A673 (cell line): ENCODE measurements at regions not wholly inside any gene's neighbourhood (a gene's known extent, or its start where the extent isn't known, plus 50 kb on each side); places are given as distances from the start of the nearest gene placed in this dataset.

Source experiments
- BruUV-seq: library from RNA; stranded (reverse); fragments of 400-500 nt; replicated peaks from 2 replicates; lab custom pipeline; 2021; lab: Mats Ljungman, UMichigan
- CTCF ChIA-PET: fragments of 300-600 bp; sonication (Branson Sonifier 250); formaldehyde crosslinking; loops from one replicate; lab custom pipeline; 2022; ENCODE audit warnings: antibody characterized with exemption; lab: Charles Lee
- POLR2A ChIA-PET: fragments of 300-600 bp; sonication (Branson Sonifier 250); formaldehyde crosslinking; loops from one replicate; lab custom pipeline; 2022; ENCODE audit warnings: antibody characterized with exemption; ENCODE audit not compliant: low non-redundant PET; lab: Charles Lee
- DNase-seq: peaks from one replicate; pipeline ENCODE4 v3.0.0-alpha.2; 2015; ENCODE audit warnings: low spot score
- H3K27ac ChIP-seq: fragments of 200-600 bp; sonication (generic); 2 replicates; pipeline ENCODE4 v1.5.1; 2016; ENCODE audit warnings: mixed run types, low read depth, mild to moderate bottlenecking, mixed read lengths, antibody characterized with exemption, low read length; ENCODE audit not compliant: poor library complexity, severe bottlenecking
- H3K27me3 ChIP-seq: fragments of 200-600 bp; sonication (generic); replicated peaks from 2 replicates; pipeline ENCODE4 v1.6.1; 2017; ENCODE audit warnings: mixed run types, low read depth, mild to moderate bottlenecking, mixed read lengths, antibody characterized with exemption, low read length; ENCODE audit not compliant: insufficient read depth, poor library complexity
- H3K36me3 ChIP-seq: fragments of 200-600 bp; sonication (generic); 2 replicates; pipeline ENCODE4 v1.6.1; 2016; ENCODE audit warnings: mixed run types, mild to moderate bottlenecking, mixed read lengths, antibody characterized with exemption, low read length; ENCODE audit not compliant: insufficient read depth, poor library complexity, severe bottlenecking
- H3K4me1 ChIP-seq: fragments of 200-600 bp; sonication (generic); 2 replicates; pipeline ENCODE4 v1.6.1; 2017; ENCODE audit warnings: mixed run types, mild to moderate bottlenecking, mixed read lengths, antibody characterized with exemption, low read length; ENCODE audit not compliant: insufficient read depth, poor library complexity, severe bottlenecking
- H3K4me3 ChIP-seq: fragments of 200-600 bp; sonication (generic); 2 replicates; pipeline ENCODE4 v1.5.1; 2016; ENCODE audit warnings: low read depth, mixed run types, mild to moderate bottlenecking, mixed read lengths, low read length; ENCODE audit not compliant: poor library complexity, severe bottlenecking
- H3K9me3 ChIP-seq: fragments of 200-600 bp; sonication (generic); 2 replicates; pipeline ENCODE4 v1.6.1; 2016; ENCODE audit warnings: mixed run types, low read depth, mild to moderate bottlenecking, mixed read lengths, antibody characterized with exemption, low read length; ENCODE audit not compliant: poor library complexity, severe bottlenecking
- CTCF ChIP-seq: fragments of 300-800, 200-600 bp; sonication (generic); conservative IDR thresholded peaks from 2 replicates; pipeline ENCODE4 v1.5.1; 2017; ENCODE audit warnings: low read depth, mild to moderate bottlenecking, antibody characterized with exemption, low read length, moderate library complexity, mixed read lengths
- EZH2 ChIP-seq: fragments of 200-600 bp; sonication (generic); IDR thresholded peaks from 2 replicates; pipeline ENCODE4 v1.6.1; 2017; ENCODE audit warnings: borderline replicate concordance, low read depth, mild to moderate bottlenecking, mixed read lengths, antibody characterized with exemption, low read length; ENCODE audit not compliant: poor library complexity, severe bottlenecking
- intact Hi-C: fragments of 100-400 bp; cut with micrococcal nuclease; formaldehyde crosslinking; loops from one replicate; pipeline ENCODE4 v1.10.0; 2022; ENCODE audit not compliant: unreplicated experiment

- Histone ChIP-seq H3K27me3 (peaks cover 27% of the 10 kb centered on the region), H3K4me1 (no peaks in the 10 kb centered on the region), H3K9me3 (no peaks in the 10 kb centered on the region), H3K36me3 (no peaks in the 10 kb centered on the region), H3K27ac (no peak overlapping the region), H3K4me3 (no peak overlapping the region)
- TF ChIP-seq EZH2: no peak
- TF ChIP-seq CTCF: no peak
- intact Hi-C loops: loop anchor here (10.0 kb wide), 1 partner anchor 844 kb away; no protein-coding TSS in a partner anchor
- no TSS peak for BruUV-seq
- DNase-seq: peak; percentile 7
- POLR2A ChIA-PET: no interaction called here
- CTCF ChIA-PET: no interaction called here
Observed at GRCh38 chr2:2699121-2699505, 368.0 kb upstream of the MYT1L start.

GRCh38 chr2:2698182-2699120 lies 367.4 kb upstream of the MYT1L start:
- POLR2A ChIA-PET: no interaction called here
- Histone ChIP-seq H3K4me3 (no peak overlapping the region), H3K4me1 (no peaks in the 10 kb centered on the region), H3K27ac (no peak overlapping the region), H3K27me3 (peaks cover 34% of the 10 kb centered on the region), H3K36me3 (no peaks in the 10 kb centered on the region), H3K9me3 (no peaks in the 10 kb centered on the region)
- no TSS peak for BruUV-seq
- CTCF ChIA-PET: no interaction called here
- TF ChIP-seq EZH2 (no peak), CTCF (peak; percentile 60)
- intact Hi-C loops: loop anchor here (10.0 kb wide), 1 partner anchor 844 kb away; no protein-coding TSS in a partner anchor
- DNase-seq: peak; percentile 31

- intact Hi-C loops: loop anchor here (10.0 kb wide), 1 partner anchor 842 kb away; no protein-coding TSS in a partner anchor
- CTCF ChIA-PET: no interaction called here
- no peak for DNase-seq
- no TSS peak for BruUV-seq
- H3K4me1 ChIP-seq: no peaks in the 10 kb centered on the region
- TF ChIP-seq CTCF: no peak
- no peak for TF ChIP-seq EZH2
- no peaks in the 10 kb centered on the region for H3K36me3 ChIP-seq
- POLR2A ChIA-PET: interaction anchor here (0.6 kb wide), 1 partner anchor 411 kb away, joined by 4 read pairs; no protein-coding TSS in a partner anchor
- no peak overlapping the region for H3K27ac ChIP-seq
- H3K27me3 ChIP-seq: peaks cover 48% of the 10 kb centered on the region
- no peaks in the 10 kb centered on the region for H3K9me3 ChIP-seq
- H3K4me3 ChIP-seq: no peak overlapping the region
Observed at GRCh38 chr2:2696733-2697455, 365.8 kb upstream of the MYT1L start.
